LoVo (cell line): ENCODE measurements at regions not wholly inside any gene's neighbourhood (a gene's known extent, or its start where the extent isn't known, plus 50 kb on each side); places are given as distances from the start of the nearest gene placed in this dataset.
"Not testable (repeated sequence)": the region's sequence is repeated elsewhere in the genome, so short reads cannot be mapped to it uniquely, and the experiment has no call there.

Source experiments
- DNase-seq: peaks from one replicate; pipeline ENCODE4 v3.0.0-alpha.2; 2016; ENCODE audit warnings: low spot score

GRCh38 chr9:3659647-3660046 lies 133.8 kb upstream of the RFX3 start:
- no peak for DNase-seq

- no peak for DNase-seq
Observed at GRCh38 chr9:3658964-3659363, 133.2 kb upstream of the RFX3 start.

- DNase-seq: no peak
Observed at GRCh38 chr9:3656224-3656623, 130.4 kb upstream of the RFX3 start.

GRCh38 chr9:3650994-3651622 lies 125.3 kb upstream of the RFX3 start:
- no peak for DNase-seq

- no peak for DNase-seq
Observed at GRCh38 chr9:3648722-3649246, 123.0 kb upstream of the RFX3 start.

GRCh38 chr9:3648266-3648665 lies 122.5 kb upstream of the RFX3 start:
- no peak for DNase-seq

GRCh38 chr9:3647652-3648051 lies 121.9 kb upstream of the RFX3 start:
- DNase-seq: no peak

GRCh38 chr9:3646226-3646625 lies 120.4 kb upstream of the RFX3 start:
- no peak for DNase-seq

GRCh38 chr9:3642075-3642474 lies 116.3 kb upstream of the RFX3 start:
- not testable (repeated sequence) for DNase-seq

- DNase-seq: no peak
Observed at GRCh38 chr9:3629495-3629894, 103.7 kb upstream of the RFX3 start.

- DNase-seq: no peak
Observed at GRCh38 chr9:3628239-3628638, 102.4 kb upstream of the RFX3 start.

GRCh38 chr9:3608011-3608410 lies 82.2 kb upstream of the RFX3 start:
- no peak for DNase-seq

- no peak for DNase-seq
Observed at GRCh38 chr9:3600672-3601071, 74.9 kb upstream of the RFX3 start.

- DNase-seq: no peak
Observed at GRCh38 chr9:3597792-3598191, 72.0 kb upstream of the RFX3 start.

GRCh38 chr9:3586066-3586465 lies 60.3 kb upstream of the RFX3 start:
- DNase-seq: no peak

GRCh38 chr9:3585606-3586005 lies 59.8 kb upstream of the RFX3 start:
- DNase-seq: no peak

GRCh38 chr9:3578786-3579185 lies 53.0 kb upstream of the RFX3 start:
- no peak for DNase-seq

- DNase-seq: no peak
Observed at GRCh38 chr9:3576328-3576727, 50.5 kb upstream of the RFX3 start.

GRCh38 chr9:3575821-3576220 lies 50.0 kb upstream of the RFX3 start:
- DNase-seq: no peak
